CD4-positive, alpha-beta T cell (primary cell): ENCODE measurements at regions not wholly inside any gene's neighbourhood (a gene's known extent, or its start where the extent isn't known, plus 50 kb on each side); places are given as distances from the start of the nearest gene placed in this dataset.

Experiments
- ATAC-seq: fragments of 200-7000 bp; cut with Tn5 transposase; one replicate; pipeline ENCODE4 v1.10.0; 2022; ENCODE audit warnings: mild to moderate bottlenecking; ENCODE audit not compliant: poor library complexity
- CTCF ChIA-PET: fragments of 350-600 bp; sonication (Branson Sonifier 250); formaldehyde crosslinking; loops from one replicate; lab custom pipeline; 2021; ENCODE audit warnings: antibody characterized with exemption, inconsistent platforms; lab: Charles Lee
- POLR2A ChIA-PET: fragments of 350-600 bp; sonication (Branson Sonifier 250); formaldehyde crosslinking; loops from one replicate; lab custom pipeline; 2021; ENCODE audit warnings: antibody characterized with exemption, inconsistent platforms; lab: Charles Lee
- DNase-seq, 14 experiments: peaks; one replicate each; pipeline ENCODE4 v3.0.0-alpha.2; 2013 to 2020; ENCODE audit warnings: mixed read lengths in 2 of 14
- H3K27ac ChIP-seq, 2 donors: one replicate each; pipeline versions ENCODE4 v1.5.1 to v1.7.0; 2013; ENCODE audit warnings: low read length in 2 of 2, low read depth in 1 of 2, mild to moderate bottlenecking in 1 of 2
- H3K27me3 ChIP-seq, 2 experiments: 1 replicate in 1 of 2; 2 replicates in 1 of 2; pipeline versions ENCODE4 v1.6.1 to v1.7.0; 2013; ENCODE audit warnings: low read length in 2 of 2, control low read depth in 1 of 2, mild to moderate bottlenecking in 1 of 2, moderate library complexity in 1 of 2; ENCODE audit not compliant: insufficient read depth in 2 of 2, control insufficient read depth in 1 of 2
- H3K36me3 ChIP-seq: one replicate; pipeline ENCODE4 v1.6.1; 2013; ENCODE audit warnings: low read length, control low read depth; ENCODE audit not compliant: insufficient read depth
- H3K4me1 ChIP-seq: one replicate; pipeline ENCODE4 v1.6.1; 2013; ENCODE audit warnings: low read length, control low read depth; ENCODE audit not compliant: insufficient read depth
- H3K4me3 ChIP-seq: one replicate; pipeline ENCODE4 v1.5.1; 2013; ENCODE audit warnings: mild to moderate bottlenecking, low read length, moderate library complexity
- H3K9me3 ChIP-seq, 2 experiments: 1 replicate in 1 of 2; 2 replicates in 1 of 2; pipeline versions ENCODE4 v1.6.1 to v1.7.0; 2013; ENCODE audit warnings: low read length in 2 of 2, mild to moderate bottlenecking in 2 of 2, control low read depth in 1 of 2, moderate library complexity in 1 of 2; ENCODE audit not compliant: control insufficient read depth in 1 of 2, insufficient read depth in 1 of 2
- H3K27ac Mint-ChIP-seq: one replicate; pipeline ENCODE4 v1.8.0; 2020; ENCODE audit warnings: mixed read lengths
- H3K27me3 Mint-ChIP-seq: one replicate; pipeline ENCODE4 v1.8.0; 2021; ENCODE audit warnings: mixed read lengths
- H3K36me3 Mint-ChIP-seq: one replicate; pipeline ENCODE4 v1.8.0; 2021; ENCODE audit warnings: low read depth, mixed read lengths
- H3K4me1 Mint-ChIP-seq: one replicate; pipeline ENCODE4 v1.8.0; 2021; ENCODE audit warnings: low read depth, mixed read lengths
- H3K4me3 Mint-ChIP-seq: one replicate; pipeline ENCODE4 v1.8.0; 2020; ENCODE audit warnings: mild to moderate bottlenecking, mixed read lengths
- H3K9me3 Mint-ChIP-seq: one replicate; pipeline ENCODE4 v1.8.0; 2020; ENCODE audit warnings: mixed read lengths
- CTCF ChIP-seq: fragments of 200-600 bp; IDR thresholded peaks from one replicate; pipeline ENCODE4 v1.8.0; 2022; ENCODE audit warnings: antibody characterized with exemption, mild to moderate bottlenecking
- intact Hi-C, 2 experiments: fragments of 100-400 bp; cut with DNase I in 1 of 2; cut with micrococcal nuclease in 1 of 2; formaldehyde crosslinking; loops; one replicate each; pipeline versions ENCODE4 v1.15.1 to v1.9.0; 2023 to 2025; cut with DNase I, micrococcal nuclease

DNA sequence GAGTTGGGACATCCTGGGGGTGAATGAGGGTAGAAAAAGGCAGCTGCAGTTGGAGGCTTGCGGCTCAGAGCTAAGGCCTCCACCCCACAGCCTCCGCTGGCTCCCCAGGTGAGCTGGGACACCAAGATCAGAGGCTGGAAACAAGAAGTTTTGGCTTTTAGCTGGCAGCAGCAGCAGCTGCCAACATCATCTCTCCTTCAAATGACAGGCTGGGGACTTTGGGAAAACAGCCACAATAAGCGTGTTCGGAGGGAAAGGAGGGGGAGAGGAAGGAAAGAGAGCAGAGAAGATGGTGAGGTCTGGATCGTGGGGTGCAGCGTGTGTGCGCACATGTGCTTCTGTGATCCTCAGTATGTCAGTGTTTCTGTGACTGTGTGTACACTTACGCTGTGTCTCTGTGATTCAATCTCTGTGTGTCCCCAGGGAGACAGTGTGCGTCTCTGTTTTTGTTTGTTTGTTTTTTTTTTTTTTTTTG is 62.0 kb upstream of the RASD2 start:
- H3K4me3 Mint-ChIP-seq, result no peak overlapping the region

GRCh38 chr22:35479359-35479758 is 61.3 kb upstream of the RASD2 start:
- ATAC-seq, result no peak
- ChIA-PET POLR2A (no interaction called here), CTCF (interaction anchor here (0.7 kb wide), 1 partner anchor 1151 kb away, joined by 3 read pairs; no protein-coding TSS in a partner anchor)
- H3K36me3 Mint-ChIP-seq, result no peaks in the 10 kb centered on the region
- TF ChIP-seq CTCF, result no peak
- intact Hi-C loops, result no loop called here
- Histone ChIP-seq H3K27ac (no peak overlapping the region), H3K36me3 (no peaks in the 10 kb centered on the region), H3K27me3 (peaks cover 7 to 10% of the 10 kb centered on the region in 2 experiments), H3K4me3 (no peak overlapping the region), H3K4me1 (peaks cover 2% of the 10 kb centered on the region), H3K9me3 (peaks cover 0 to 6% of the 10 kb centered on the region in 2 experiments)
- H3K27ac Mint-ChIP-seq, result no peak overlapping the region
- DNase-seq, result no peak
- H3K27me3 Mint-ChIP-seq, result peaks cover 49% of the 10 kb centered on the region
- no peak overlapping the region for H3K4me3 Mint-ChIP-seq
- H3K4me1 Mint-ChIP-seq, result no peaks in the 10 kb centered on the region
- no peaks in the 10 kb centered on the region for H3K9me3 Mint-ChIP-seq

More for the DNA sequence above, 62.0 kb upstream of the RASD2 start:
- Histone ChIP-seq H3K4me1 (peaks cover 2% of the 10 kb centered on the region), H3K27ac (no peak overlapping the region), H3K4me3 (no peak overlapping the region), H3K27me3 (peaks cover 7 to 10% of the 10 kb centered on the region in 2 experiments), H3K9me3 (peaks cover 0 to 6% of the 10 kb centered on the region in 2 experiments), H3K36me3 (no peaks in the 10 kb centered on the region)
- Mint-ChIP-seq H3K27ac (no peak overlapping the region), H3K27me3 (peaks cover 45% of the 10 kb centered on the region), H3K9me3 (no peaks in the 10 kb centered on the region), H3K36me3 (no peaks in the 10 kb centered on the region), H3K4me1 (no peaks in the 10 kb centered on the region)
- TF ChIP-seq CTCF, result no peak
- ChIA-PET POLR2A (no interaction called here), CTCF (interaction anchor here (0.7 kb wide), 1 partner anchor 1152 kb away, joined by 3 read pairs; no protein-coding TSS in a partner anchor)
- no peak for ATAC-seq
- intact Hi-C loops, result no loop called here
- DNase-seq, result no peak

DNA sequence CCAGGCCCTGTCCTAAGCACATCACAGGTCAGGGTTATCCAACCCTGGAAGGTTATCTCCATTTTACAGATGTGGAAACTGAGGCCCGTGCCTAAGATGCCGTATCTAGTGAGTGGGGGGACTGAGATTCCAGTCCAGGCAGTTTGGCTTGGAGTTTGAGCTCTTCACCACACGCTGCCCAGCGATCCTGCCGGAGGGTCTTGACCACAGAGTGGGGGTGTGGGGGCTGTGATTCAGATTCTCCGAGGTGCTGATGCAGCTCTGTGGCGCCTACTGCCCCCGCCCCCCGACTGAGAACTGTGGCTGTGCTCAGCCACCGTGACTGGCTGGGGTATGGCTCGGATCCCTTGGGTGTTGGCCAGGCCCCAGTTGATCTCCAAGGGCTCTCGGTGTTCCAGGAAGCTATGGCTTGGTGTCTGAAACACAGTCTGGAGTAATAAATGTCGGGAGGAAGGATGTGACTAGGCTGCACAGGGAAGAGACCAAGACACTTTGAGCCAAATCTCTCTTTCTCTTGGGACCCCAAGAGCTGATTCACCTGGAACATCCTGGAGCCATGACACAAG is 60.6 kb upstream of the RASD2 start:
- CTCF ChIA-PET, result no interaction called here
- ATAC-seq (no peak), DNase-seq (no peak)
- POLR2A ChIA-PET, result no interaction called here
- no peaks in the 10 kb centered on the region for H3K9me3 Mint-ChIP-seq
- peaks cover 45% of the 10 kb centered on the region for H3K27me3 Mint-ChIP-seq
- Histone ChIP-seq H3K27me3 (peaks cover 7 to 10% of the 10 kb centered on the region in 2 experiments), H3K36me3 (no peaks in the 10 kb centered on the region), H3K4me3 (no peak overlapping the region), H3K9me3 (peaks cover 0 to 6% of the 10 kb centered on the region in 2 experiments), H3K4me1 (peaks cover 2% of the 10 kb centered on the region), H3K27ac (no peak overlapping the region)
- H3K4me1 Mint-ChIP-seq, result no peaks in the 10 kb centered on the region
- H3K4me3 Mint-ChIP-seq, result no peak overlapping the region
- intact Hi-C loops, result no loop called here
- no peak for TF ChIP-seq CTCF
- H3K27ac Mint-ChIP-seq, result no peak overlapping the region
- H3K36me3 Mint-ChIP-seq, result no peaks in the 10 kb centered on the region
